CD4-positive, alpha-beta T cell treated with Interferon alpha-2 for 1 hour (primary cell): ENCODE measurements at regions not wholly inside any gene's neighbourhood (a gene's known extent, or its start where the extent isn't known, plus 50 kb on each side); places are given as distances from the start of the nearest gene placed in this dataset.
"Not testable (repeated sequence)": the region's sequence is repeated elsewhere in the genome, so short reads cannot be mapped to it uniquely, and the experiment has no call there.

Experiments used
- DNase-seq, 2 donors: peaks; one replicate each; pipeline ENCODE4 v3.0.0-alpha.2; 2020 to 2022

DNA sequence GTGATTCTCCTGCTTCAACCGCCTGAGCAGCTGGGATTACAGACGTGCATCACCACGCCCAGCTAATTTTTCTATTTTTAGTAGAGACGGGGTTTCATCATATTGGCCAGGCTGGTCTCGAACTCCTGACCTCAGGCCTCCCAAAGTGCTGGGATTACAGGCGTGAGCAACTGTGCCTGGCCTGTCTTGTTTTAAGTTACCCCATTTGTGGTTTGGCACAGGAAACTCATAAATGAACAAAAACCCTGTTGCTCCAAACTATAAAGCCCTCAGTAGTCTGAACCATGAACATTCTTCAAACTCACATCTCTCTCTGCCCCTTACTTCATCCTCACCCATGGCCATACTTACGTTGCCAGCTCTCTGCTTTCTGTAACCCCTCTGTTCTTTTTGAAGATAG lies 61.7 kb downstream of the RHOU start:
- not testable (repeated sequence) for DNase-seq

DNA sequence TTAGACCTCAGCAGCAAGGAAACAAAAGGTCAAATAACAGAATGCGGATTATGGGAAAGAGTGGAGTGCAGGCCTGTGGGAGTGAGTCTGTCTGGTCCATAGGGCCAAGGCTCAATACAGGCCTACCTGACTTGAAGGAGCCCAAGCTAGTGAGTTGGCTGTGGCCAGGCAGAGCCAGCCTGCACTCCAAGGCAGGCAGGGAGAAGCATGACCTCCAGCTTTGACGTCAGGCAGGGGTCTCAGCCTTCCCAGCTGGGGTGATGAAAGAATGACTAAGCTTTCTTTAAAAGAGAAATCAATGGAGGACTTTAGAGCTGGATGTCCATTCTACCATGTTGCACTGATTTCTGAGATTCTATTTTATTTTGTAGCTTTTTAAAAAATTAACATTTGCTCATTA lies 62.8 kb downstream of the RHOU start:
- no peak for DNase-seq

DNA sequence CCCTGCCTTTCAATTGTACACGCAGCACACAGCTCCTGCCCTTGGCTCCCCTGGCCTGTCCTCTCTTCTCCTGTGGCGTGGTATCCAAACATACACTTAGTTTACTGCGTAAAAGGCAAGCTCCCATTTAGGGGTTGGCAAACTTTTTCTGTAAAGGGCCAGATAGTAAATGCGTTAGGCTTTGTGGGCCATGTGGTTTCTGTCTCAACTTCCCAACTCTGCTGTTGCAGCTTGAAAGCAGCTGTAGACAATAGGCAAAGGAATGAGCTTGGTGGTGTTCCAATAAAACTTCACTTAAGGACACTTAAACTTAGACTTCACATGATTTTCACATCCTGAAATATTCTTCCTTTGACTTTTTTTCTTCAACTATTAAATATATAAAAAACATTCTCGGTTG lies 63.3 kb downstream of the RHOU start:
- DNase-seq = no peak

DNA sequence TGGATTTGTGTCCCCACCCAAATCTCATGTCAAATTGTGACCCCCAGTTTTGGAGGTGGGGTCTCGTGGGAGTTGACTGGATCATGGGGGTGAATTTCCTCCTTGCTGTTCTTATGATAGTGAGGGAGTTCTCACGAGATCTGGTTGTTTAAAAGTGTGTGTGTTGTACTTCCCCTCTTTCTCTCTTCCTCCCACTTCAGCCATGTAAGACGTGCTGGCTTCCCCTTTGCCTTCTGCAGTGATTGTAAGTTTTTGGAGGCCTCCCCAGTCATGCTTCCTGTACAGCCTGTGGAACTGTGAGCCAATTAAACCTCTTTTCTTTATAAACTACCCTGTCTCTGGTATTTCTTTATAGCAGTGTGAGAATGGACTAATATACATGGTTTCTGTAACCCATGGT lies 64.6 kb downstream of the RHOU start:
- DNase-seq = no peak

DNA sequence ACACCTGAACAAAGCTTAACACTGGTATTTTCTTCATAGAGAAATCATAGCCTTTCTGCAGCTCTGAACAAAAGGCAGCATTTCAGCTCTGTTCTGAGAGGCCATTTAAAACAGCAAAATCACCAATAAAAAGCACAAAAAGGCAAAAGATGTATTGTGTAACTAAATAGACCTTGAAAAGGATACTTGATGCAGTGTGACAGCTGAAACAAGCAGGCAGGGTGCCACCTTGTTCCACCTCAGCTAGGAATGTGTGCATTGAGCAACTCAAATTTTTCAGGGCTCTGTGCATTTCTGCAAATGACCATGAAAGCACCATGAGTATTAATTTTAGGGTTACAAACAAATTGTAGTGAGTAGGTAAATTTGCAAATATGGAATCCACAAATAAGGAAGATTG lies 65.8 kb downstream of the RHOU start:
- no peak for DNase-seq

DNA sequence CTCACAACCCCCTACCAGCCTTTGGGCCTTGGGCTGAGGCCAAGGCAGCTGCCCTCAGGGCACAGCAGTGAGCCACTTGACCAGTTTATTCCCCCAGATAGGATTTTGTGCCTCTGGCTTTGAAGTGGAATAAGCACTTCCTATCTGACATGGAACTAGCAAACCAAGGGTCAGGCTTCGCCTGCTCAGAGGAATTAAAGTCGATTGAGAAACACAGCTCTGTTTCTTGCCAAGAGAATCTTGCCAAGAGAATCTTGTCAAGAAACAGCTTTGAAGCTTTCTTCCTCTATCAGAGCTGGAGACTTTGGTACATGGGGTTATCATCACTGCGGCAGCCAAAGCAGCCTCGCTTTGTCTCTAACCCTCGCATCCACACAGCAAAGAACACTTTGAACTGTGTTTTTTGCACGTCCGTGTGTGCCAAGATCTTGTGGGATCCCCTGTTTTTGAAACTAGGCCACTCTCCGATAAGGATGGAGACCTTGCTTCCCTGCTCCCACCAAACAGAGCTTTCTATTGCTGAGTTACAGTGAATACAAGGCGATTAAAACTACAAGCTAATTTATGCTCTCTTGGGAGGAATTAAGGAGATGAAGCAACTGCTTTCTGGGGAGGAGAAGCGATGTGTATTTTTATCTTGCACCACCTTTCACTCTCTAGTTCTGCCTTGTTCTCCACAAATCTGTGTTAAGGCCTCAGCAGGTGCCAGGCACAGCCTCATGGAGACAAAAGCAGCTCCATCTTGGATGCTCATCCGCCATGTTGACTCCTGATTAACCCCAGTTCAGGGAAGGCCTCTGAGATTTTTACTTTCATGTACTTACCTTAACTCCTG lies 67.3 kb downstream of the RHOU start:
- DNase-seq = no peak

DNA sequence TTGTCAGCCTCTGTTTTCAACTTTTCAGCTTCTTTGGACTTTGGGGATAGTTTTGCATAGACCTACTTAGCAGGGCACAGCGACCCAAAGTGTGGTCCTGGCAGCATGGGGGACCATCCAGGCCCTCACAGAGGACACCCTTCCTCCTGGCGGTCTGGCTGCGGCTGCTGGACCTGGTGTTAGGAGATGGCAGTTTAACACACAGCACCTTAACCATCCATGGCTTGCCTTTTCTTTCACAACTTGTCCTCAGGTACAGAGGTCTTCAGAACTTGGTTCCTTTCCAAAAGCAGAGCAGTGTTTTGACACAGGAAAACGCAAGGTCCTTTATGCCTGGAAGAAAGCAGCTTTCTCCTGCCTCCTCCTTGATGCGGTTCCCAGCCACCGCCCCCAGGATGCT lies 68.1 kb downstream of the RHOU start:
- no peak for DNase-seq

DNA sequence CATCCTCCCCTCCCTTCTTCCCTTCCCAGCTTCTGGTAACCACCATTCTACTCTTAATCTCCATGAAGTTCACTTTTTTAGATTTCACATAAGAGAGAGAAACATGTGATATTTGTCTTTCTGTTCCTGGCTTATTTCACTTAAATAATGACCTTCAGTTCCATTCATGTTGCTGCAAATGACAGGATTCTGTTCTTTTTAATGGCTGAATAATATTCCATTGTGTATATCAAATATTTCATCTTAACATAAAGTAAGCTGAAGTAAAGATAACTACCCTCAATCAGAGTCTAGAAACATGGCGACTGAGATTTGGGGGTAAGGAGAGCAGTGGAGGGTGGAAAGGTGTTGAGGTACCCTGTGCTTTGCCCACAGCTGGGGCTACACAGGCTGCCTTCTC lies 68.9 kb downstream of the RHOU start:
- no peak for DNase-seq

DNA sequence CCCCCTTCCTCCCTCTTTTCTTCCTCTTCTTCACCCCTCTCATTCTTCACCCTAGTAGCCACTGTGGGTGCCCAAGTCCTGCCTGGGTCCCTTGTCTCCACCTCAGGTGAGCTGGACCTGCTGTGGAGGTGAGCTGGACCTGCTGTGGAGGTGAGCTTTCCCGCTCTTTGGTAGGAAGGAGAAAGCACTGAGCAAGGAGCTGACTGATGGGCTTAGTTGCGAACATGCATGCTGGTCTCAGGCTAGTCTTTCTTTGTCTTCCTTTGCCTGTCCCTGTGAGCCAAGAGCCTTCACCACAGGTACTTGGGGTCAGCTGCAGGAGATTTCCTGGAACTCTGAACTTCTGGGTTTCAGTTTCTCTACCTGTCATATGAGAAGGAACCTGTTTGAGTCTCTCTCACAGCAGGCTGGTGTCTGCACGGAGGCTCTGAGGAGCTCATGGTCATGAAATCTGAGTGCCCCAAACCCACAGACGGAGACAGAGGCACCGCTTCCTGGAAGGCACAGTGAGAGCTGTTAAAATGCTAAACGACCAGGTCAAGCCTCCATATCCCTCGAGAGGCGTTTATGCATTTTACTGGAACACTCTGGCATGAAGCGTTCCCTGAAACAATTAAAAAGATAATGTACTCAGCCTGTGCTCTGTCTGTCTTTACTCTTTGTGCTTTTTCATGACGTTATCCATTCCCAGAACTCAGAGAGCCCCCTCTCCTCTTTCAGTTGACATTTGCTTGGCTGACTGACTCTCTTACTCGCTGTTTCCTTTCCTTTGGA lies 69.5 kb downstream of the RHOU start:
- DNase-seq = peak; percentile 18 to 60

DNA sequence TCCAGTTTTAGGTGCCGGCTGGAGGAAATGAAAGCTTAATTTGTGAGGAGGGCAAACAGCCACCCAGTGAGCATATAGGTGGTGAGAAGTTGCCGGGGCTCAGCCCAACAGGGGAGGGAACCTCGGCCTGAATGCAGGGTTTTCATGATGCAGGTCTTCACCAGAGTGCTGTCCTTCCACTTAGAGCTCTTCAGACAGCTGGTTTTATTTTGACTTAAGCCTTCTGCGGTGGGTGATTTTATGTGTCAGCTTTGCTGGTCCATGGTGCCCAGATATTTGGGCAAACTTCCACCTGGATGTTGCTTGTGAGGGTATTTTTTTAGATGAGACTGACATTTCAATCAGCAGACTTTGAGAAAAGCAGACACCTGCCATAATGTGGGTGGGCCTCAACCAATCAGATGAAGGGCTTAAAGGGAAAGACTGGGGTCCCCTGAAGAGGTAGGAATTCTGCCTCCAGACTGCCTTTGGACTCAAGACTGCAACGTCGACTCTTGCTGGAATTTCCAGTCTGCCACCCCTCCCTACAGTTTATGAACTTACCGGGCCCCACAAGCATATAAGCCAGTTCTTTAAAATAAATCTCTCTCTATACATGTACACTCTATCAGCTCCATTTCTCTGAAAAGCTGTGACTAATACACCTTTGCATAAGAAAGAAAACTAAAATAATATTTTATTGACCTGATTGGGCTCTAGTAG lies 72.8 kb downstream of the RHOU start:
- no peak for DNase-seq

DNA sequence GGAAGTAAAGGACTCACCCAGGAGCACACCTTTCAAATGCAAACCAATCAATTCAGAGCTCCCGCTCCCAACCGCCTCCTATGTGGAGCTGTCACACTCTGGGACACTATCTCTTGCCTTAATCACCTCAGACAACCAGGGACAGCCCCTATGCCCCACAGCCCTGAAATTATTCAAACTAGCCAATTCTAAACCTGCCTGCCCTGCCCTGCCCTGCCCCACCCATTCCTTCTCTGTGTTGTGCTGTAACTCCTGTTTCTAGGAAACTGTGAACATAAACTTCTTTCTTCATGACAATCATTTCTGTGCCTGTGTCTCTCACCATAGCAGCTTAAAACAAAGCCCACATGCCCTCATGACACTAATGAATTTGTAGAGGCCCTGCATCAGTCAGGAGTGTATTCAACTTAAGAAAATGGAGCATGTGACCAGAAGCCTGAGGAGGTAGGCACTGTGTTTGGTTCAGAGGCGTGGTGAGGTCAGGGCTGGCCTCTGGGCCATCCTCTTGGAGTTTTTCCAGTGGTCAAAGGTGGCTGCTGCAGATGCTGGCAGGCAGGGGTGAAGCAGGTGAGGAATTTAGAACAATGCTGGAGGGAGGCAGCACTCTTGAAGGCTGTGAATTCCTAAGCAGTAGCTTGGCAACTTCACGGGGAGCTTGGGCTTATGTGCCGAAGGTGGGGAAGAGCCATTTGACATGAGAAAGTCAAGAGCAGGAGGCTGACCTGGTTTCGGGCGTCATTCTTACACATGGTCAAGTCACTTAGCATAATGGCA lies 74.5 kb downstream of the RHOU start:
- DNase-seq = peak; percentile 6 to 21

DNA sequence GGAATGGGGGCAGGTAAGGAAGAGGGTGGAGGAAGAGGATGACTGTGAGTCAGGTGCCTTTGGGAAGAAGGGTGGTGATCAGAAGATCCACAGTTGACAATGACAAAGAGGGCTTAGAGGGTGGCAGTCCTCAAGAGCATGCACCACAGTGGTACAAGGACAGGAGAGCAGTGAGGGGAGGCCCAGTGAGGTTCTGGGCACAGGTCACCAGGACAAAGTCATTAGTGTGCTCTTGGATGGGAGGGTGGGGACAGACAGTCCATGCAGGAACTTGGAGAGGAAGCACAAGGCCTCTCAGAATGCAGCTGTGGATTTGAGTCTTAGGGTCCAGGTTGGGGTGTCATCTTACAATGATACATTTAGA lies 75.1 kb downstream of the RHOU start:
- no peak for DNase-seq

DNA sequence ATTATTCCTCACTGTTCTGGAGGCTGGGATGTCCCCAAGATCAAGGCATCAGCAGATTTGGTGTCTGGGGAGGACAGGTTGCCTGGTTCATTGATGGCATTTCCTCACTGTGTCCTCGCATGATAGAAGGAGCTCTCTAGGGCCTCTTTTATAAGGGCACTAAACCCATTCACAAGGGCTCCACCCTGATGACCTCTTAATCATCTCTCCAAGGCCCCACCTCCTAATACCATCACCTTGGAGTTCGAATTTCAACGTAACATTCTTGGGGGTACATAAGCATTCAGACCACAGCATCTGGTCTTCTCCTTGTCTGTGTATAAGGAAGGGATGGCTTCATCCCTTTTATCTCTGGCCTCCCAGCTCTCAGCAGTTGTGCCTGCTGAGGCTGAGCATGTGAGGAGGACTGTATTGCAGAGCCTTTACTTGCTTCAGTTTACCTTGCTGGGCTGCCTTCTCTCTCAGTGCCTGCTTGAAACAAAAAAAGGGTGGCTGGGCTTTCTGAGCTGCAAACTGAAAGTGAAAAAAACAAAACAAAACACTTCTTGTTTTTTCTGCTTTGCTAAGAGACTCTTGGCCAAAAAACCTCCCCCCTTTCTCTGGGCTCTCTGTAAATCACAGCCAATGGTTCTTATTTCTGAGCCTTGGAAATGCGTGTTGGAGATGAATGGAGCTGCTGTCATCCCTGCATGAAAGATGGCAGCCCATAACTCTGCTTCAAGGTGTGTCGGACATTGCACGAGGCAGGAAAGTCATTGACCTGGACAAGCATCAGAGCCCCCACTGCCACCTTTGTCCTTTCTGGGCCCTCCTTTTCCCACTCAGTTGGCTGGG lies 75.8 kb downstream of the RHOU start:
- DNase-seq = no peak

DNA sequence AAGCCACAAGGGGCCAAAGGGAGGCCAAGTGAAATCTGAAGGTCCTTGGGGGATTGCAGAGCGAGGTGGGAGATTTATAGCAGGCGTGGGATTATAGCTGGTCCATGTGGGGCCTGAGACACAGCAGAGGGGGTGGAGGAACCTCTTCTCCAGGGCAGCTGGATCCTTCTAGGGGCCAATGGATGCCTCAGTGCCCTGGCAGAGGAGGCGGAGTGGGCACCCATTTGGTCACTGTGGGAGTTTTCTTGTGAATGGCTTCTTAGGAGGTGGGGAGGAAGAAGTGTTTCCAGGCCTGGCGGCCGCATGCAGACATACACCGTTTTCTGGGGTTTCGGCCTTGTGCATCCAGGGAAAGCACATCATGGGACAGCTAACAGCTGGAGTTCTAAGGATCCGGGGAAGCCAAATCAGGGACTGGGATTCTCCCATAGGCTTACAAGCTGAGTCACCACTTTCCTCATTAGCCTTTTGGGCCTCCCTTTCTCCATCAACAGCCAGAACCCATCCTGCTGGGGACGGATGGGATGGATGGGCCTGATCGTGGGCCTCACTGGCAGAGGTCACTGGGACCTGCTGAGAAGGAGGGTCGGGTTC lies 76.5 kb downstream of the RHOU start:
- no peak for DNase-seq

DNA sequence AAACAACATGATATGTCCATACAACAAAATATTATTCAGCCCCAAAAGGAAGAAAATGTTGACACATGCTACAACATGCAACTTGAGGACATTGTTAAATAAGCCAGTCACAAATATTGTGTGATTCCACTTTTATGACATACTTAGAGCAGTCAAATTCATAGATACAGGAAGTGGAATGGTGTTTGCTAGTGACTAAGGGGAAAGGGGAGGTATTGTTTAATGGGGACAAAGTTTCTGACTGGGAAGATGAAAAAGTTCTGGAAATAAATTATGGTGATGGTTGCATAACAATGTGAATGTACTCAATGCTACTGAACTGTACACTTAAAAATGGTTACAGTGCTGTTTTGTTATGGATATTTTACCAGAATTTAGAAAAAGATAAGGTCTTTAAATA lies 77.7 kb downstream of the RHOU start:
- no peak for DNase-seq

DNA sequence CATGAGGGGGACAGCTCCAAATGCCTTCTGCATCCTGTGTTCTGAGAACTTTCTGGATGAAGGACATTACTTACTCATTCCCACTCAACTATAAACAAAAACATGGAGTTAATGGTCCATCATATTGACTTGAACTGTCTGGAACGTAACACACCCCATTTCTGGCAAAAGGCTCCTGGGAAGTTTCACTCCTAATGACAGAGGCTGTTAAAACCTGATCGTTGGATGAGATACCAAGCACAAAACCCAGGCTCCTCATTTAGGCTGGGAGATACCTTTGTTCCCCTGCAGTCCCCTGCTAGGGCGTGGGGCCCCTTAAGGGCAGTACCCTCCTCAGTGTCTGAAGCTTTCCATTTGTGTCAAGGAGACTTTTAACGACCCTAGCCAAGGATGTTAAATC lies 78.9 kb downstream of the RHOU start:
- DNase-seq = no peak

DNA sequence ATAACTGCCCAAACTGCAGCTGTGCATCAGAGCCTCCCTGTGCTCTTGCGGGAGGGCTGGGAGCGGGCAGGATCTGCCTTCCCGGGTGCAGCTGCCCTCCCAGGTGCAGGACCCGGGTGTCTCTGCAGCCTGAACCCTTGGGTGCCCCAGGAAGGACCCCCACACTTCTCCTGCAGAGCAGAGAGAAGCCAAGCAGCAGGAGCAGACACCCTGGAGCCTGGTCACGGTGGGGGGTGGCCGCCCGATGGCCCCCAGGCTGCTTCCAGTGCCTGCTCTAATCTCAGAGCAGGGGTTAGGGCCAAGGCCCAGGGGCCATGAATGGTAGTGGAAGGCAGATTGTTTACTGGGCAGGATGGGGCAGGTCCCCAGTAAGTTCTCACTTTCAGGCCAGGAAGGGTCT lies 83.0 kb downstream of the RHOU start:
- no peak for DNase-seq

DNA sequence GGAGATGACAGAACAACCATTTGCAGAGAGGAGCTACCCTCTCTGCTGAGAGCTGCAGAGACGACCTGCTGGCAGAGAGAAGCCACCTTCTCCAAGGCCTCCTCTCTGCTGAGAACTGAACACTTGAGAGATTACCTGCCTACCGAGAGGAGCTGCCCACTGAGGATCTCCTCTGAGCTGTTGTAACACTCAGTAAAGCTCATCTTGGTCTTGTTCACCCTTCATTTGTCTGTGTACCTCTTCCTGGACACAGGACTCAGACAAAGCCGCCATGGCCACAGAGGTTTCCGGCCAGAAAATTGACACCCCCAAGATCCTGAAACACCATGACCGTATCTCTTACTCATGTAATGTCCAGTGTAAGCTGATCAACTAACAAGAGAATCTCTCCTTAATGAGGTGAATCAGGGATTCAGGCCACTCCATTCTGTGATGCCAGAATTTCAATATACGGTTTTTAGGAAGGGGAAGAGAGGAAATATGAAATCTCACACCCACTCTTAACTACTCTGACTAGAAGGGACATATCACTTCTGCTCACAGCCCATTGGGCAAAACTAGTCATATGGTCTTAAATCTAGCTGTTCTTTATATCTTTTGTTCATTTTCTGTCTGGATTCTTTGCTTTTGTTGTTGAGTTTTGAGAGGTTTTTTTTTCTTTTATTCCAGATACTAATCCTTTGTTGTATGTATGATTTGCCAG lies 83.8 kb downstream of the RHOU start:
- no peak for DNase-seq

DNA sequence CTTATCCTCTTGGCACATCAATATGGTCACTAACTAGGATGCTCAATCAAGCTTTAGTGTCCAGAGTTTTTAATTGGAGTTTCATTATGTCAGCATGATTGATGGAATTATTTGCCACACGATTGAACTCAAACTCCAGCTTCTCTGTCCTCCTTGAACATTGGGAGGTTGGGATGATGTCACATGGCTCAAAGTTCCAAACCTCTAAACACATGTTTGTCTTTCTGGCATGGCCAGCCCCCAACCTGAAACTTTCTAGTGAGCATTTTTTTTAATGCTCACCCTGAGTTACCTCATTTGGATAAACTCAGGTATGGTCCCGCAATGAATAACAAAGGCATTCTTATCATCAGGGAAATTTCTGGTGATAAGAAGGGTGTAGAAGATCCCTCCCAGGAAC lies 86.0 kb downstream of the RHOU start:
- DNase-seq = no peak

DNA sequence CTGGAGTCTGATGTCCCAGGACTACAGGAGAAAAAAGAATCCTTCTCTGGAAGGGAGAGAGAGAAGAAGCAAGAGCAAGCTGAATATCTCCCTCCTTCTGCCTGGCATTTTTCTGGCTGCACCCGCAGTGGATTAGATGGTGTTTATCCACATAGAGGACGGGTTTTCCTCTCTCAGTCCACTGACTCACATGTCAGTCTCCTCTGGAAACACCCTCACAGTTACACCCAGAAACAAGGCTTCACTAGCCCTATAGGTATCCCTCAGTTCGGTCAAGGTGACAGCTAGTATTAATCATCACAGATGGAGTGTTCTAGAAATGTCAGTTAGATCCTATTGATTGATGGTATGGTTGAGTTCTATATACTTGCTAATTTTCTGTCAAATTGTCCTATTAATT lies 87.9 kb downstream of the RHOU start:
- no peak for DNase-seq

DNA sequence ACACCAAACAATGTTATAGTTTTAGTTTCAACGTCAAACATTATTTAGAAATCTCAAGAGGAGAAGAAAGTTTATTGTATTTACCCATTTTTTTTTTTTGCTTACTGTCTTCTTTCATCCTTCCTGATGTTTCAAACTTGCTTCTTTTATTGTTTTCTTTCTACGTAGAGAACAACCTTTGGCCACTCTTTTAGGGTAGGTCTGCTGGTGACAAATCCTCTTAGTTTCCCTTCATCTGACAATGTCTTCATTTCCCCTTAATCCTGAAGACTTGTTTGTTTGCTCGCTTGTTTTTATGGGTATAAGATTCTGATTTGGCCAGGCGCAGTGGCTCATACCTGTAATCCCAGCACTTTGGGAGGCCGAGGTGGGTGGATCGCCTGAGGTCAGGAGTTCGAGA lies 89.1 kb downstream of the RHOU start:
- no peak for DNase-seq
